ENCODE measurements at regions not wholly inside any gene's neighbourhood (a gene's known extent, or its start where the extent isn't known, plus 50 kb on each side); places are given as distances from the start of the nearest gene placed in this dataset.

DNA sequence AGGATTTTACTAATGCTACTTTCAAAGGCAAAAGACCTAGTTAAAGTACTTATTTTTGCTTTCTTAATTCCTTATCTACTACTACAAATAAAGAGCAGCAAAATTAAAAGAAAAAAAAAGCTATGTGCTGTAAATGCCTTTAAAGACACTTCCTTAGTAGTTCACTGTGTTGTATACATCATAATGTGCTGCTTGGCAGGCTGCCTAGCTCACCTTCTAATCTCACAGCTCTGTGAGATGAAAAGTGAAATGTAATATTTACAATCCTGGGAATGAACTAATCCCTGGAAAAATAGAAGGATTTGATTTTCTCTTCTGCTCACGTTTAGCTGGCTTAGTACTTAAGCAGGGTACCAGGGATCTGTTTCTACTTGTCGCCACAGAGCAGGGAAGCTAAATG, 184.4 kb upstream of the ALG10B start:
- Histone ChIP-seq H3K23me2 (ENCODE audit: insufficient read length, low read depth, low read length, poor library complexity, severe bottlenecking) (no peaks in the 10 kb centered on the region), H2BK20ac (ENCODE audit: low read depth, low read length, poor library complexity, severe bottlenecking) (no peak overlapping the region), H3K9me3 (ENCODE audit: control insufficient read depth, low read depth, low read length) (peaks cover 69% of the 10 kb centered on the region), H3K27me3 (ENCODE audit: insufficient read depth, low read length) (no peaks in the 10 kb centered on the region), H3K56ac (ENCODE audit: insufficient read length, low read depth, low read length) (no peak overlapping the region), H3K79me1 (ENCODE audit: insufficient read depth, low read depth, low read length, poor library complexity, severe bottlenecking) (no peaks in the 10 kb centered on the region), H3T11ph (ENCODE audit: low read length) (no peak overlapping the region), H3K4me1 (ENCODE audit: insufficient read depth, low read length) (no peaks in the 10 kb centered on the region), H2BK5ac (ENCODE audit: insufficient read length, low read length) (no peak overlapping the region), H3K14ac (ENCODE audit: insufficient read depth, low read length) (no peak overlapping the region), H4K20me1 (ENCODE audit: control insufficient read depth, insufficient read depth, insufficient read length) (no peaks in the 10 kb centered on the region), H3K4me2 (ENCODE audit: insufficient read depth, insufficient read length, low read length) (no peak overlapping the region), H4K91ac (ENCODE audit: insufficient read length, low read depth, low read length) (no peak overlapping the region), H2AK5ac (ENCODE audit: insufficient read length, low read length) (no peak overlapping the region), H3K79me2 (ENCODE audit: insufficient read depth, low read length) (no peaks in the 10 kb centered on the region), H3K23ac (ENCODE audit: insufficient read length, low read depth, low read length) (no peak overlapping the region), H3K4ac (ENCODE audit: low read depth, low read length) (no peak overlapping the region), H2BK120ac (ENCODE audit: low read depth, low read length, poor library complexity, severe bottlenecking) (no peak overlapping the region), H4K5ac (ENCODE audit: insufficient read length, low read depth, low read length) (no peak overlapping the region), H3K18ac (ENCODE audit: insufficient read length, low read depth, low read length) (no peak overlapping the region), H2AFZ (ENCODE audit: low read length) (no peak overlapping the region), H3K27ac (ENCODE audit: insufficient read length, low read depth, low read length) (no peak overlapping the region), H4K8ac (replicated peaks; ENCODE audit: insufficient read length, low read depth, low read length) (no peak overlapping the region), H2BK15ac (ENCODE audit: low read depth, low read length) (no peak overlapping the region), H3K9ac (ENCODE audit: extremely low read depth, insufficient read length, low read length) (no peak overlapping the region), H2BK12ac (ENCODE audit: insufficient read length, low read depth, low read length) (no peak overlapping the region)
- Mint-ChIP-seq H3K9me3 (peaks cover 90 to 92% of the 10 kb centered on the region in 2 experiments), H3K4me3 (no peak overlapping the region), H3K27ac (no peak overlapping the region), H3K4me1 (no peaks in the 10 kb centered on the region), H3K36me3 (ENCODE audit: insufficient read depth in 1 of 3, low read depth in 3 of 3) (peaks cover 11 to 29% (median 16%) of the 10 kb centered on the region in 3 experiments; a peak in 6 of 7 replicates), H3K27me3 (ENCODE audit: low read depth) (no peaks in the 10 kb centered on the region; the same call in none of the 2 replicates)
- TF ChIP-seq, protein P1, sequence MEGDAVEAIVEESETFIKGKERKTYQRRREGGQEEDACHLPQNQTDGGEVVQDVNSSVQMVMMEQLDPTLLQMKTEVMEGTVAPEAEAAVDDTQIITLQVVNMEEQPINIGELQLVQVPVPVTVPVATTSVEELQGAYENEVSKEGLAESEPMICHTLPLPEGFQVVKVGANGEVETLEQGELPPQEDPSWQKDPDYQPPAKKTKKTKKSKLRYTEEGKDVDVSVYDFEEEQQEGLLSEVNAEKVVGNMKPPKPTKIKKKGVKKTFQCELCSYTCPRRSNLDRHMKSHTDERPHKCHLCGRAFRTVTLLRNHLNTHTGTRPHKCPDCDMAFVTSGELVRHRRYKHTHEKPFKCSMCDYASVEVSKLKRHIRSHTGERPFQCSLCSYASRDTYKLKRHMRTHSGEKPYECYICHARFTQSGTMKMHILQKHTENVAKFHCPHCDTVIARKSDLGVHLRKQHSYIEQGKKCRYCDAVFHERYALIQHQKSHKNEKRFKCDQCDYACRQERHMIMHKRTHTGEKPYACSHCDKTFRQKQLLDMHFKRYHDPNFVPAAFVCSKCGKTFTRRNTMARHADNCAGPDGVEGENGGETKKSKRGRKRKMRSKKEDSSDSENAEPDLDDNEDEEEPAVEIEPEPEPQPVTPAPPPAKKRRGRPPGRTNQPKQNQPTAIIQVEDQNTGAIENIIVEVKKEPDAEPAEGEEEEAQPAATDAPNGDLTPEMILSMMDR (conservative IDR thresholded peaks at IDR 0.05) = no peak
- DNase-seq = no peak
- no CpG with 5 or more reads among the region's 2 CpGs for WGBS (ENCODE audit: extremely low coverage, insufficient read length, low lambda C conversion rate)
